ENCODE measurements at regions not wholly inside any gene's neighbourhood (a gene's known extent, or its start where the extent isn't known, plus 50 kb on each side); places are given as distances from the start of the nearest gene placed in this dataset.

DNA sequence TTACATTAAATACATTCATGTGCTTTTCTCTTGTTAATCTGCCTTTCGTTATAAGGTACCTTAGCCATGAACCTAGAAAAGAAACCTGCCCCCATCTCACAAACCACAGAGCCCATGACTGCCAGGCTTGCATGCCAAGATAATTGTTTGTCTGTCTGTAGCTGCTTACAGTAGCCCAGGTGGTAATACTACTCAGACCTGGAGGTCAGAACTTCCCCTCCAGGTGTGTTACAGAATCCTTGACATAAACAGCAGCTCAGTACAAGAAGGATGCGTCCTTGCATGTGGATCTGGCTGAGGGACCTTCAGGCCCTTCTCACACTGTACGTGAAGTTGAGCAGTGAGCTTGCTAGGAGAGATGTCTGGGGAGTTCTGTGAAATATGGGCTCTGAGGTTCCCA, 291.4 kb downstream of the CSNK1G3 start (continued):
- no peak for TF ChIP-seq CHD7 (IDR thresholded peaks at IDR 0.05; ENCODE audit: insufficient replicate concordance, low read length)
- TF ChIP-seq ATF2 (IDR thresholded peaks at IDR 0.05; ENCODE audit: low read length) = no peak
- no peak for TF ChIP-seq CBX8 (IDR thresholded peaks at IDR 0.05; ENCODE audit: borderline replicate concordance, low read depth, low read length)
- TF ChIP-seq KDM5A (IDR thresholded peaks at IDR 0.05; ENCODE audit: low read length) = no peak
- TF ChIP-seq HDAC2 (IDR thresholded peaks at IDR 0.05; ENCODE audit: borderline replicate concordance in 1 of 2, low read depth in 2 of 2, low read length in 2 of 2) = no peak
- TF ChIP-seq POLR2A (IDR thresholded peaks at IDR 0.05; ENCODE audit: control extremely low read depth in 1 of 2, low read depth in 2 of 2, low read length in 2 of 2) = no peak

All from H1 (cell line).